CD4-positive, alpha-beta T cell treated with Interleukin-17A for 1 hour (primary cell): ENCODE measurements at regions not wholly inside any gene's neighbourhood (a gene's known extent, or its start where the extent isn't known, plus 50 kb on each side); places are given as distances from the start of the nearest gene placed in this dataset.
"Not testable (repeated sequence)": the region's sequence is repeated elsewhere in the genome, so short reads cannot be mapped to it uniquely, and the experiment has no call there.

Experiments
- DNase-seq: peaks from one replicate; pipeline ENCODE4 v3.0.0-alpha.2; 2020

DNA sequence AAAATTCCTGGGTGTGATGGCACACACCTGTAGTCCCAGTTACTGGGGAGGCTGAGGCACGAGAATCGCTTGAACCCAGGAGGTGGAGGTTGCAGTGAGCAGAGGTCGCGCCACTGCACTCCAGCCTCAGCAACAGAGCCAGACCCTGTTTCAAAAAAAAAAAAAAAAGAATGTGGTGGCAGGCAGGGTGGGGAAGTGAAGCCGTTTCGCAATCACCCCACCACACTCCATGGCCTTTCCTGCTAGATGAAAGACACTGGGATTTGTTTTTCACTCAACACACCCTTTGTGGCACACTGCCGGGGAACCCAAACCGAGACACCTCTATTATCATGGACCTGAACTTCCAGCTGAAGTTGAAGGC is 172.4 kb upstream of the IQSEC1 start:
- no peak for DNase-seq

DNA sequence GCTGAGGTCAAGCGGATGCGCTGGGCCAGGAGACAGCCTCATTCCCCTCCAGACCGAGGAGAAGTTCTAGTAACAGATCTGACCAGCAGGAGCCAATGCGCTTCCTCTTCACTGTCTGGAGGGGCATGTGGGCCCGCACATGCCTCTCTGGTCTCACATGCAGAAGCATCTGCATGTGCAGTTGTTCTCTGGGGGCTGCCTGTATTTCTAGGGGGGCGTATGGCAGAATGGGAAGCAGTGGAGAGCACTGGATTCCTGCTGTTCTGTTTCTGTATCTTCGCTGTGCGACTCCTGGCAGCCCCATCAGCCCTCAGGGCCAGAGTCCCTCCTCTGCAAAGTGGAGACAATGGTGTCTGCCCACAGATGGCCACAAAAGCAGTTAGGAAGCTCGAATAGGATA is 170.4 kb upstream of the IQSEC1 start:
- DNase-seq, result no peak

- DNase-seq, result no peak
These were observed 169.1 kb upstream of the IQSEC1 start for GRCh38 chr3:13242364-13242737.

- no peak for DNase-seq
These were observed 168.6 kb upstream of the IQSEC1 start for GRCh38 chr3:13241621-13242363.

GRCh38 chr3:13240928-13241618 is 167.8 kb upstream of the IQSEC1 start:
- DNase-seq, result no peak

- DNase-seq, result no peak
These were observed 166.2 kb upstream of the IQSEC1 start for GRCh38 chr3:13239467-13239760.

GRCh38 chr3:13238687-13239466 is 165.6 kb upstream of the IQSEC1 start:
- no peak for DNase-seq

- no peak for DNase-seq
These were observed 164.7 kb upstream of the IQSEC1 start for GRCh38 chr3:13237776-13238490.

DNA sequence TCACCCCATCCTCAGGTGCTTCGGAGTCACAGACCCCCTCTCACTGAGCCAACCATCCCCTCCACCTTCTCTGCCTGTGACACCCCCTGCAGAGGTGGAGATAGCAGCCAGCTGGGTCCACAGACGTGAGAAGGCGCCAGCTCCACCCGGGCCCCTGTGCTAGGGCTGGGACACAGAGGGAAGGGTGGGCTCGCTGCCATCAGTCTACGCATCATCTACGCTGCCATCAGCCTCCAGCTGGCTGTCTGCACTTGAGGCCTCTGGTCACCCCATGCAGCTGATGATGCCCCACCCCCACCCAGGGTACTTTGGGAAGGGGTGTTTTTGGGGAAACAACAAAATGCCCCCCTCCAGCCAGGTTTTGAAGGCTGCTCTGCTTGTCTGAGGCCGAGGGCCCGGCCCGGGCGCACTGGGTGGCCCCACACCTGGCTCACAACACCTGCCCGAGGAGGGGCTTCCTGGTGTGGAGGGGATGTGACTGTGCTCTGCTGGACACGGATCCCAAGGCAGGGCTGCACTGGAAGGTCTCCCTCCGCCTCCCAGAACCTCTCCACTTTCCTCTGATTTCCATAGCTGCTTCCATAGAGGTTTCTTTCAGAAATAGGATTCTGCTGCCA is 163.4 kb upstream of the IQSEC1 start:
- no peak for DNase-seq

DNA sequence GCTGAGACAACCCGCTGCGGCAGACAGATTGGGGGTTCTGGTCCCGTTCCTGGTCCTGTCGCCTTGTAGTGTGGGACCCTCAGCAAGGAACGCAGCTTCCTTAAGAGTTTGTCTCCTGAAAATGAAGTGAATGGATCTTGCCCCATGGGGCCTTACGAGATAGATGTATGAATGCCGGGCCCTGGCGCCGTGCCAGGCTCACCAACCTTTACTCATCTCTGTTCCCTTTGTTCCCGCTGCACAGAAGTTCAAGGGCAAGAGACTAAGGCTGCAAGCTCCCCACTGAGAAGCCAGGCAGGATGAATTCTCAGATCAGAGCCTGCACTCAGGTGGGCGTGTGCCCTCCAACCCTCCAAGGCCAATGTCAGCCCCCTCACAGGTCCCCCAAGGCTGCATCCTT is 162.7 kb upstream of the IQSEC1 start:
- no peak for DNase-seq

- peak; percentile 12 for DNase-seq
These were observed 161.8 kb upstream of the IQSEC1 start for GRCh38 chr3:13235079-13235478.

DNA sequence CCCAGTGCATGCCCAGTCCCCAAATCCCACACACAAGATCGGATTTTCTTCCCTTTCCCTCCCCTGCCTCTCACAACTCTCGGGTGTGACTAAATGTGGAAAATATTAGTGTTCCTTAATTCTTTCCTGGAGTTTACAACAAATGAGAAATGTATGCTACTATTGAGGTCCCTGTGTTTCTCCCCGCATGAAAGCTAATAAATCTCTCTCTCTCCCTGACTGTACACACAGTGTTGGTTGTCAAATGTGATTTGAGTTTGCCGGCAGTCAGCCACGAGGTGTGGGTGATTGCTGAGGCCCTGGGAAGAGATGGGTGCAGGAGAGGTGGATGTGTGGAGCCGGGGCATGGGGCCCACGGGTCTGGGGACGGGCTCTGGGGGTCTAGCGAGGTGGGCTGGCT is 161.4 kb upstream of the IQSEC1 start:
- no peak for DNase-seq

DNA sequence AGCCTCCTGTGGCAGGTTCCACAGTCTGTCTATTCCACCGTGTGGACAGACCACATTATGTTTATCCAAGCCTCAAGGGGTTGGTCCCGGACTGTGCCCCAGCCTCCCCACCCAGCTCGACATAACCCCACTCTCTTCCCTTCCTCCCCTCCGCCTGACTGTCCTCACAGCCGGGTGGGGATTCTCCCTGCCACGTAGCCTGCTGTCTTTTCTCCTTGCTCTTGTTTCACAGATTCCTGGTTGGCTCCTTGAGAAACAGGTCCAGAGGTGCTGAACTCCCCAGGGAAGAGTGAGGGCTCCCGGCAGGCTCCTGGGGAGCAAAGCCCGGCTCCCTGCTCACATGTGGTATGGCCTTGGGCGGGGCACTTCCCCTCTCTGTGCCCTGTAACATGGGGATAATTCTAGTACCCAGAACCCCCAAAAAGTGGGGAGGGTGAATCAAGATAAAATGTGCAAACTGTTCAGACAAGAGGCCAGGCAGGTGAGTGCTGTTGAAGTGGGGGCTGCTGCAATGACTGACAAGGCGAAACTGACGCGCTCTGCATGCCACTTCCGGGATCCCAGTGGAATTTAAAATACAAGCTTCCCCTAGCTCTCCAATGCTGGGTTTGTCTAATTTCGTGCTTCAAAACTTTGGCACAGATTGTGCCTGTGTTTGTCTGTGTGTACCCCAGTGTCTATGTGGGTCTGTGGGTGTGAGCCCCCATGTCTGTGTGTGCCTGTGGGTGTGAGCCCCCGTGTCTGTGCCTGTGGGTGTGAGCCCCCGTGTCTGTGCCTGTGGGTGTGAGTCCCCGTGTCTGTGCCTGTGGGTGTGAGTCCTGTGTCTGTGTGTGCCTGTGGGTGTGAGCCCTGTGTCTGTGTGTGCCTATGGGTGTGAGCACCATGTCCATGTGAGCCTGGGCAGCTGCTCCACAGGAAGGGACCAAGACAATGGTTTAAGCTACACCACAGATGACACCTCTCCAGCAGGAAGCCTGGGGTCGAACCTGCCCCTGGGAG is 160.6 kb upstream of the IQSEC1 start:
- peak; percentile 39 for DNase-seq

GRCh38 chr3:13231781-13232666 is 158.8 kb upstream of the IQSEC1 start:
- DNase-seq, result no peak

GRCh38 chr3:13229273-13229949 is 156.2 kb upstream of the IQSEC1 start:
- no peak for DNase-seq

DNA sequence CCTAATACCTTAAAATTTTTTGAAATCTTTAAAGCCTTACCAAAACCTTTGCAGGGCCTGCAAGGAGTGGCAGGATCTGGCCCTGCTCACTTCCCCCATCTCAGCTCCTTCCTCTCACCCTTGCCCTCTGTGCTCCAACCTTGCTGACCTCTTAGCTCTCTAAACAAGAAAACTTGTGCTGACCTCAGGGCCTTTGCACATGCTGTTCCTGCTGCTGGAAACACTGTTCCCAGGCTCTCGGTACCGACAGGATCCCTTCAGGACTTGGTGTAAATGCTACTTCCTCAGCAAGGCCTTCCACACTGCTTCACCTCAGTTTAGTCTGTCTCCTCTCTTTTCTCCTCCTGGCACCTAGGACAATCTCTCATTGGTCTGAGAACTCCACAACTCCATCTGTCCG is 155.4 kb upstream of the IQSEC1 start:
- no peak for DNase-seq

GRCh38 chr3:13228169-13228568 is 154.9 kb upstream of the IQSEC1 start:
- not testable (repeated sequence) for DNase-seq

DNA sequence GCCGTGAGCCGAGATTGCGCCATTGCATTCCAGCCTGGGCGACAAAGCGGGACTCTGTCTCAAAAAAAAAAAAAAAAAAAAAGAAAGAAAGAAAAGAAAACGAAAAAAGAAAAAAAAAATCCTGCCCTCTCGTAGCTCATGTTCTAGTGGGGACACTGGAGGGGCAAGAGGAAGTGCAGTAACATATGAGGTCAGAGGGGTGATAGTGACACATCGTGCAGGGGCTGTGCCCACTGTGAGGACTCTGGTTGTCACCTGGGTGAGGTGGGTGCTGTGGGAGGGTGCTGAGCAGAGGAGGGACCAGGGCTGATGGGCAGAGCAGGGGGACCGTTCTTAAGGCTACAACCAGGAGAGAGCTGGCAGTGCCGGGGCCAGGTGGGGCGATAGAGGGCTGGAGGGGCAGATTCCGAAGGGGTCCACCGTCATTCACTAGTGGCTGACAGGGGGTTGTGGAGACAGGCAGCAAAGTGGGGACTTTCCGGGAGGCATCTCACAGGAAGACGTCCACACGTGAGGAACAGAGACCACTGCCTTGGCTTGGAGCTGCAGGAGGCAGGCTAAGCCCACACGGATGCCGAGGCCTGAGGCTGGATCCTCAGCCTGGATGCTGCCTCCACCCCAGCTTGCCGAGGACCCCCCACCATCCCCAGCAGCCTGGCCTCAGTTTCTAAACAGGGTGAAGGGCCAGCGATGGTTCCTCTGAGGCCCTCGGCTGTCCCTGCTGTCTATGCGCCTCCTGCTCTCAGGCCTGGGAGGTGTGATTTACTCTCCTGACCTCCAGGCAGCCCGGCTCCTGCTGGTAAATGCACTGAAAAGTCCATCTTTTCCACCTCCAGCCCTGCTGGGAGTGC is 154.3 kb upstream of the IQSEC1 start:
- DNase-seq, result no peak

GRCh38 chr3:13224967-13225366 is 151.7 kb upstream of the IQSEC1 start:
- DNase-seq, result no peak
